ENCODE measurements at regions not wholly inside any gene's neighbourhood (a gene's known extent, or its start where the extent isn't known, plus 50 kb on each side); places are given as distances from the start of the nearest gene placed in this dataset.

DNA sequence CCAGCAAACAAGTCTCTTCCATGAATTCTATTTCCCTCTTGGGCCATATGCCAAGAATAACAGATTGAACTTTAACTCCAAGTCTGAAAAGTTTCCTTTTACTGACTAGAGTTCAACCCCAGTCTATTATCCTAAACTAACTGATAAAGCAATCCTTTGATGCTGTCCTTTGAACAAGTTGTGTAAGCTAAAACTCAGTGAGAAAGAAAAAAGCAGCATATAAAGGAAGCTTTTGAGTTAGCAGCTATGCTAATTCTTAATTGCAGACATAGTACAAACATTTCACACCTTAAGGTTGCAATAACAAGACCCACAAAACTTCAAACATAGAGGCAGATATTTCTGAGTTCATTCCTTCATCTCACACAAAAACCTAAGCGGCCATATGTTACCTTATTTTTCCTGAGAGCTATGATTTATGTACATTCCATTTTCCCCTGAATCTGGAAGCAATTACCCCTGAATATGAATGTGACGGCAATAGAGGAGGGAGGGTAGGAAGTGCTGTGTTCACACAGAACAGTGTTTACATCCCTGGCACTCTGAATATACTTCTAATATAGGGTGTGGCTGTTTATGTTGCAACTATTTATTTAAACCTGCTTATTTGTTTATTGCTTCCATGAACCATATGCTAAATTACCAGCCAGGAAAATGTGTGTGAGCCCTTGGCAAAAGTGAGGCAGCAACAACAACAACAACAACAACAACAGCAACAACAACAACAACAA is 180.6 kb downstream of the IRS1 start:
- CTCF ChIA-PET, result no interaction called here
- Mint-ChIP-seq H3K9me3 (no peaks in the 10 kb centered on the region), H3K27me3 (peaks cover 5% of the 10 kb centered on the region), H3K36me3 (ENCODE audit: low read depth) (no peaks in the 10 kb centered on the region), H3K4me3 (no peak overlapping the region), H3K4me1 (ENCODE audit: low read depth) (no peaks in the 10 kb centered on the region), H3K27ac (no peak overlapping the region)
- POLR2A ChIA-PET, result no interaction called here
- ATAC-seq, result no peak
- DNase-seq, result no peak
- TF ChIP-seq, protein P1, sequence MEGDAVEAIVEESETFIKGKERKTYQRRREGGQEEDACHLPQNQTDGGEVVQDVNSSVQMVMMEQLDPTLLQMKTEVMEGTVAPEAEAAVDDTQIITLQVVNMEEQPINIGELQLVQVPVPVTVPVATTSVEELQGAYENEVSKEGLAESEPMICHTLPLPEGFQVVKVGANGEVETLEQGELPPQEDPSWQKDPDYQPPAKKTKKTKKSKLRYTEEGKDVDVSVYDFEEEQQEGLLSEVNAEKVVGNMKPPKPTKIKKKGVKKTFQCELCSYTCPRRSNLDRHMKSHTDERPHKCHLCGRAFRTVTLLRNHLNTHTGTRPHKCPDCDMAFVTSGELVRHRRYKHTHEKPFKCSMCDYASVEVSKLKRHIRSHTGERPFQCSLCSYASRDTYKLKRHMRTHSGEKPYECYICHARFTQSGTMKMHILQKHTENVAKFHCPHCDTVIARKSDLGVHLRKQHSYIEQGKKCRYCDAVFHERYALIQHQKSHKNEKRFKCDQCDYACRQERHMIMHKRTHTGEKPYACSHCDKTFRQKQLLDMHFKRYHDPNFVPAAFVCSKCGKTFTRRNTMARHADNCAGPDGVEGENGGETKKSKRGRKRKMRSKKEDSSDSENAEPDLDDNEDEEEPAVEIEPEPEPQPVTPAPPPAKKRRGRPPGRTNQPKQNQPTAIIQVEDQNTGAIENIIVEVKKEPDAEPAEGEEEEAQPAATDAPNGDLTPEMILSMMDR (IDR thresholded peaks at IDR 0.05), result no peak
- intact Hi-C loops (cut with micrococcal nuclease), result no loop called here

DNA sequence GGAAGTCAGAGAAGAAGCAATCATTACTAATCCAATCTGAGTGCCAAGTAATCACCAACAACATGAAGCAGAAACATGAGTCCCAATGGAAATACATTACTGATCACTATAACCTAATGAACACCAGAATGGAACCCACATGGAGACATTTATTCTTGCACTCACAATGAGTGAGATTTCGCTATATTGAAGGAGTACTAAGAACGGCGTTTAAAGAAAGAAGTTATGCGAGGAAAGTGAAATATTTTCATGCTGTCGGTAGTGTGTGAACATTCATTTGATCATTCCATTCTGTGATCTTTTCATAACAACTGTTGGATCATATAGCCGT is 181.1 kb downstream of the IRS1 start:
- DNase-seq (no peak), ATAC-seq (no peak)
- ChIA-PET CTCF (no interaction called here), POLR2A (no interaction called here)
- Mint-ChIP-seq H3K4me3 (no peak overlapping the region), H3K27me3 (peaks cover 5% of the 10 kb centered on the region), H3K9me3 (no peaks in the 10 kb centered on the region), H3K27ac (no peak overlapping the region), H3K4me1 (ENCODE audit: low read depth) (no peaks in the 10 kb centered on the region), H3K36me3 (ENCODE audit: low read depth) (no peaks in the 10 kb centered on the region)
- TF ChIP-seq, protein P1 (IDR thresholded peaks at IDR 0.05), result no peak
- intact Hi-C loops (cut with micrococcal nuclease), result no loop called here

DNA sequence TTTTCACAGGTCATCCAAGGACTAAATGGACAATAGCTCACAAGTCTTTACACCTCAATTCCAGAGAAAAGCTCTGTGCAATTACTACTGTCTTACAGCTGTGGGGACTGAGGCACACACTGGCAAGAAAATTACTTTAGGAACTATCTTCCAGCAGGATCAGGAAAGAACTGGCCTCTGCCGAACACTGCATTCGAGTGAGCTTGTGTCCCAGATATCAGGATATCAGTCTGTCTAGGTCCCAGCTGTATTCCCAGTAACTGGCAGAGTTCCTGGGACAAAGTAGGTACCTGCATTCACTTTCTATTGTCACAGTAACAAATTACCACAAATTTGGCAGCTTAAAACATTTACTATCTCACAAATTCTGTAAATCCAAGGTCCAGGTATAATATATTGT is 183.7 kb downstream of the IRS1 start:
- Mint-ChIP-seq H3K27ac (no peak overlapping the region), H3K4me1 (ENCODE audit: low read depth) (no peaks in the 10 kb centered on the region), H3K36me3 (ENCODE audit: low read depth) (no peaks in the 10 kb centered on the region), H3K9me3 (no peaks in the 10 kb centered on the region), H3K27me3 (peaks cover 8% of the 10 kb centered on the region), H3K4me3 (no peak overlapping the region)
- intact Hi-C loops (cut with micrococcal nuclease), result no loop called here
- no peak for DNase-seq
- ChIA-PET CTCF (interaction anchor here (1.0 kb wide), 1 partner anchor 184 kb away, joined by 3 read pairs; no protein-coding TSS in a partner anchor), POLR2A (no interaction called here)
- no peak for ATAC-seq
- TF ChIP-seq, protein P1 (IDR thresholded peaks at IDR 0.05), result no peak

DNA sequence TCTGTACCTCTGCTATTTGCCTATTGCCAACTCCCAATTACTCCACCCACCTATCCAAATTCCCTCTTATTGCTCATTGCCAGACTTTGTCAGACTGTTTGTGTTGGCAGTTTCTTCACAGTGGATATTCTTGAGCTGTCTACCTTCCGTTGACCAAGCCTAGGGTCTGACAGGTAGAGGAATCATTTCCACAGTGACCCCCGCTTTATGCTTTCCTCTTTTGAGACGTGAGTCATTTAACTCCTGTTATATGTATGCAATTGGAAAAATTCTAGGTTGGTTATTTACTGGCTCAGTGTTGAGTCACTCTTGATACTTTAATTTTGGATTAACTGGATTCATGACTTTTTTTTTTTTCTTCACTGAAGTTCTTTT is 187.7 kb downstream of the IRS1 start:
- no peak for ATAC-seq
- Mint-ChIP-seq H3K9me3 (no peaks in the 10 kb centered on the region), H3K4me3 (no peak overlapping the region), H3K36me3 (ENCODE audit: low read depth) (no peaks in the 10 kb centered on the region), H3K27me3 (peaks cover 7% of the 10 kb centered on the region), H3K4me1 (ENCODE audit: low read depth) (peaks cover 14% of the 10 kb centered on the region), H3K27ac (no peak overlapping the region)
- TF ChIP-seq, protein P1 (IDR thresholded peaks at IDR 0.05), result no peak
- CTCF ChIA-PET, result no interaction called here
- DNase-seq, result no peak
- POLR2A ChIA-PET, result no interaction called here
- intact Hi-C loops (cut with micrococcal nuclease), result no loop called here

DNA sequence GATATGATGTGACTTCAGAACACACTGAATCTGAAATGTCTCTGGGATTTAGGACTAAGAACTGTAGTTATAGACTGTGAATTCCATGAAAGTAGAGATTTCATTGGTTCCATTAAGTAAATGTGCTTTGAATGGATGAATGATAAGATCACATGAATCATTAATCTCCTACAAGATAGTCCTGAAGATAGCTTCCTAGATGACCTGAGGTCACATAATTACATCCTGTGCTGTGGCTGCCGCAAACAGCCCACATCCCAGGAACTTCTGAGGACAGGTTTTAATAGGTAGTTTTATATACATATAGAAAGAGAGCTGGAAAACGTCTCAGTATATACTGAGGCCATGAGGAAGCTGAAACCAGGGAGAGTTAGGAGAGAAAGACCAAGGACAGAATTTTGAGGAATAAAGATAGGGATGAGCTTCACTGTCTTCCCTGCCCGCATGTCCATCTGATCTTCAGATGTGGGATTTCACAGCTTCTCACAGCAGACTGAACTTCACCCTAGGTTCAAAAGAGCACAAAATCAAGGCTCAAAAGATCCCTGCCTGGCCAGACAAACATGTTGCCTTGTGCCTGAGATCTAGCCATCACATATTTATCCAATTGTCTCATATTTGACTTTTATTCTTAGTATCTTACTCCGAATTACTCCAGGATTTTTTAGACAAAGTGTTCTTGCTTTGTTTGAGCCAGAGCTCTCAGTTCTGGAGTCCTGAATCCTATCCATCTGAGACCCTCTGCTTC is 188.2 kb downstream of the IRS1 start:
- ChIA-PET CTCF (interaction anchor here (0.6 kb wide), 1 partner anchor 64 kb away, joined by 3 read pairs; no protein-coding TSS in a partner anchor), POLR2A (no interaction called here)
- DNase-seq (no peak), ATAC-seq (no peak)
- no peak overlapping the region for H3K4me3 Mint-ChIP-seq
- TF ChIP-seq, protein P1 (IDR thresholded peaks at IDR 0.05), result no peak
- H3K27me3 Mint-ChIP-seq, result peaks cover 9% of the 10 kb centered on the region
- peaks cover 14% of the 10 kb centered on the region for H3K4me1 Mint-ChIP-seq (ENCODE audit: low read depth)
- H3K36me3 Mint-ChIP-seq (ENCODE audit: low read depth), result no peaks in the 10 kb centered on the region
- no peak overlapping the region for H3K27ac Mint-ChIP-seq
- intact Hi-C loops (cut with micrococcal nuclease), result no loop called here
- H3K9me3 Mint-ChIP-seq, result no peaks in the 10 kb centered on the region
